Stimulated activated CD4-positive, alpha-beta T cell treated with anti-CD3 and anti-CD28 coated beads, Interleukin-12 subunit alpha, Interleukin-12 subunit beta, amount 100 ng/mL, for 48 hours (primary cell): ENCODE measurements at regions not wholly inside any gene's neighbourhood (a gene's known extent, or its start where the extent isn't known, plus 50 kb on each side); places are given as distances from the start of the nearest gene placed in this dataset.

ENCODE experiments used
- DNase-seq, 3 donors: peaks; one replicate each; pipeline ENCODE4 v3.0.0-alpha.2; 2020; ENCODE audit warnings: low read depth in 2 of 3, low spot score in 1 of 3

- no peak for DNase-seq
These were observed 412.1 kb downstream of the QKI start for GRCh38 chr6:163826629-163827028.

- DNase-seq: no peak
These were observed 410.5 kb downstream of the QKI start for GRCh38 chr6:163825033-163825432.

- no peak for DNase-seq
These were observed 409.1 kb downstream of the QKI start for GRCh38 chr6:163823577-163823976.

- DNase-seq: no peak
These were observed 406.4 kb downstream of the QKI start for GRCh38 chr6:163820745-163821458.

- DNase-seq: no peak
These were observed 405.7 kb downstream of the QKI start for GRCh38 chr6:163820171-163820570.

- no peak for DNase-seq
These were observed 404.2 kb downstream of the QKI start for GRCh38 chr6:163818719-163819118.

GRCh38 chr6:163816441-163816840 is 401.9 kb downstream of the QKI start:
- DNase-seq: no peak

- no peak for DNase-seq
These were observed 401.3 kb downstream of the QKI start for GRCh38 chr6:163815796-163816195.

GRCh38 chr6:163814494-163815364 is 400.2 kb downstream of the QKI start:
- DNase-seq: no peak

GRCh38 chr6:163813979-163814493 is 399.5 kb downstream of the QKI start:
- no peak for DNase-seq

- no peak for DNase-seq
These were observed 396.8 kb downstream of the QKI start for GRCh38 chr6:163811317-163811716.

- no peak for DNase-seq
These were observed 394.8 kb downstream of the QKI start for GRCh38 chr6:163809364-163809763.

- no peak for DNase-seq
These were observed 394.4 kb downstream of the QKI start for GRCh38 chr6:163808871-163809270.

- DNase-seq: no peak
These were observed 393.7 kb downstream of the QKI start for GRCh38 chr6:163808231-163808630.

GRCh38 chr6:163806755-163807499 is 392.4 kb downstream of the QKI start:
- DNase-seq: no peak

- DNase-seq: no peak
These were observed 390.5 kb downstream of the QKI start for GRCh38 chr6:163804991-163805390.

- no peak for DNase-seq
These were observed 387.7 kb downstream of the QKI start for GRCh38 chr6:163802267-163802666.

- no peak for DNase-seq
These were observed 382.9 kb downstream of the QKI start for GRCh38 chr6:163797296-163797845.

GRCh38 chr6:163793011-163793983 is 378.8 kb downstream of the QKI start:
- DNase-seq: no peak

- no peak for DNase-seq
These were observed 375.8 kb downstream of the QKI start for GRCh38 chr6:163790266-163790840.
